NCI-H748 (cell line): ENCODE measurements at regions not wholly inside any gene's neighbourhood (a gene's known extent, or its start where the extent isn't known, plus 50 kb on each side); places are given as distances from the start of the nearest gene placed in this dataset.
A peak's percentile ranks its signal among the peaks of the same experiment; 100 is the strongest.

Source experiments
- DNase-seq: peaks from one replicate; lab custom pipeline; 2025; ENCODE audit not compliant: unreplicated experiment; lab: John Stamatoyannopoulos, UW

- DNase-seq = no peak
Measured at GRCh38 chr18:77896586-77897252, 647.1 kb downstream of the GALR1 start.

DNA sequence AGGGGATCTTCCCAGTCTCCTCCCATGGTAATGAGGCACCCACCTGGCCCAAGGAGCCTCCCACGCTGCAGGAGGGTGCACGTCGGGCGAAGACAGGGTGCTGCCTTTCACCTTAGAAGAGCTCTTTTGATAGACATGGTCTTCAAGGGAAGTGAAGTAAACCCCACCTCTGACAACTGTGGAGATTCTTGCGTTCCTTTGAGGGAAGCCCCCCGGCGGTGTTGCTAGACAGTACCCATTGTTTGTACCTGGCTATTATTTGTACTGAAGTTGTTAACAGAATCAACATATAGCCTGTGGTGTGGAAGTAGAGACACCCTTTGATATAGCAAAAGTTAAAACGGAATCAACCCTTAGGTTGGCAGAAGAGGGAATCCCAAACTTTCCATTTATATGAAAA is 648.0 kb downstream of the GALR1 start:
- peak; percentile 73 for DNase-seq

DNA sequence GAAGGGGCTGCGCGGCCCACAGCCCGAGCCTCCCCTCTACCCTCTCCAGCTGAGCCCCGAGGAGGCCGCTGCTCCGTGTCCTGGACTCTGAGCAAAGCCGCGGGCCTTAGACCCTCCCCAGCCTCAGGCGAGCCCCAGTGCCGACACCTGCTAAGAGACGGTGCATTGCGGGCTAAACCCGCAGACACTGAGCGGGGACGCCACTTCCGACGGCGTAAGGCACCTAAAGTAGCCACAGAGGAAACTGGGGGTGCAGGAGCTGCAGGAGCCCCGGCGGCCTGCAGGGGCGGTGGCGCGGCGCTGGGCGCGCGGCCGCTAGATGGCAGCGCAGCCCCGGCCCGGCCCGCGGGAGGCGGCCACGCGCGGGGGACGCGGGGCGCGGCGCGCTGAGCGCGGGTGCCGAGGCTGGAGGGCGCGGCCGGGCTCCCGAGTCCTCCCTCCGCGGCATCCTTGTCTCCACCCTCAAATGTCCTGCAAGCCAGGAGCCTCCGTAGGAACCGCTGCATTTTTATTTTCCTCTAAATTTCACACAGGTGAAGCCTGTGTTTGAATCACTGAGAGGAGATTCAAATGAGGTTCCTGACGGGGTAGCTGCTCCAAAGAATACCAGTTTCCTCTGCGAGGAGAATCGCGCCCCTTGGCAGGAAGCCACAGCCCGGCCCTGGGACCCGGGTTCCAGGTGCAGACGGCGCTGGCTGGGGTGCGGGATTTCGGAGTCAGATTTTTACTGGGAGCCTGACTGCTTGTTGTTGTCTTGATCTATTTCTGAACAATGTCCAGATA is 650.5 kb downstream of the GALR1 start:
- DNase-seq = peak; percentile 86

GRCh38 chr18:77905011-77905410 is 655.4 kb downstream of the GALR1 start:
- DNase-seq = no peak

DNA sequence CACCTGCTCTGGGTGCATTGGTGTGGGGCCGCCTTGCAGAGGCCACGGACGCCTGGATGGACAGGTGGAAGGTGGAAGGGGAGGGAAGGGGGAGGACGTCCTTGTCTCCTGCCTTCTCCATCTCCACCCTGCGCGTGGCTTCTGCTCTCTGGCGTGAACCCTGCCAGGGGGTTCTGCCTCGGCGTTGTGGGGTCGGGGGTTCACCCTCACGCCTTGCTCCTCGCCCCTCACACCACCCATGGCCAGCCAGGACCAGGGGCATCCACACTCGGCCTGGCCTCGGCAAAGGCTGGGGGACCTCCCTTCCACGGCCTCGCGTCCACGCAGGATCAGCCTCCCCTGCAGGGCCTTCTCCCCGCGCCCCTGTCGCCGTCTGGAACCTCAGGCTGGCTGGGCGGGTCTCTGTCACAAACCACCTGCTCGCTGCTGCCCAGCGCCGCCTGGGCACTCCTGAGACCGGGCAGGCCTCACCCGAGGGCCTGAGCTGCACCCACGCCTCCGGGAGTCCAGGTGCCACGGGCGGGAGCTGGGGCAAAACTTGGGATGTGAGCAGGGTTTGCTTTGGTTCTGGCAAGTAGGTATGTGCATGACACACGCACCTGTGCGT is 655.9 kb downstream of the GALR1 start:
- DNase-seq = no peak

DNA sequence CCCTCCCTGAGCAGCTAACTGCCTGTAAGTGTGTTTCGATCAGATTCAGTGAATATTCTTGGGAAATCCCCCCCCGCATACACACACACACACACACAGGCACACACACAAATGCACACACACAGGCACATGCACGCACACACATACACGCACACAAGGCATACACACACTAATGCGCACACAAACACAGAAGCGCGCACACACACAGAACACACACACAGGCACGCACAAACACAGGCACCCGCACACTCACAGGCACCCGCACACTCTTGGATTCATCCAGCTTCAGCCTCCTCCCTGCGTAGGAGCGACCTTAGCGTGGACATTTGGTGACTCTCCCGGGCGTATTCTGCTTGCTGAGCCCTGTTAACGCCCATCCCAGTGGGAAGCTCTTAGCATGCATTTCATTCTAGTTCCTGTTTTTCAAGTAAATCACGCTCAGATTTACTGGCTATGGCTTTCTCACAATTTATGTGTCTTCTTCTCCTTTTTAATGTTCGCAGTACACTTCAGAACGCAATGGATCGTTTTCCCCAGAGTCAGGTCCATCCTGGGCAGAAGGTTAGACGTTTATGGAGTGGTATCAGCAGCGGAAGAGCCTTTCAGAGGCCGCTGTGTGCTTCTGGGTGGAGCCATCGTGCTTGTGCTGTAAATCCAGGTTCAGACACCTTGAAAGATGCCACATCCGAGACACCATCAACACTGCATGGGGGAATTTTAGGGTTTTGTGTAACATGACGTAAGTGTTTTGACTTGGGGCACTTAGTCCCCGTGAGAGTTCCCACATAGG is 656.6 kb downstream of the GALR1 start:
- DNase-seq = peak; percentile 25

GRCh38 chr18:77910347-77910746 is 660.7 kb downstream of the GALR1 start:
- no peak for DNase-seq

- DNase-seq = peak; percentile 92
Measured at GRCh38 chr18:77911971-77912605, 662.4 kb downstream of the GALR1 start.

DNA sequence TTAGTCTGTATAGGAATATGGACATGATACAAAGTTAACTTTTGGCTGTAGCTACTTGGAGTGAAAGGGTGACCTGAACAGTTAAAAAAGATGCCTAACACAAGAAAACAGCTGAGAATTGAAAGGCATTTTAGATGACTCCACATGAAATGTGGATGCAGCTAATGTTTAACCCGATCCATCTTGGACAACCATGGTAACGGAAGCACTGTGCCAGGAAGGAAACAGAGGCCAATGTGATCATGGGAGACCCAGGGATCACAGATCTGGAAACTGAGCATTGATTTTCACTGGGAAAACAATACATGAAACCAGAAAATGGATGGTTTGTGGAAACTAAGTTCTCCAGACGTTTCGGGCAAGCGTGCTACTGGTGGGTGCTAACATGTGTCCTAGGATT is 669.1 kb downstream of the GALR1 start:
- no peak for DNase-seq

GRCh38 chr18:77919923-77920322 is 670.3 kb downstream of the GALR1 start:
- no peak for DNase-seq

- DNase-seq = no peak
Measured at GRCh38 chr18:77935342-77935741, 685.7 kb downstream of the GALR1 start.

DNA sequence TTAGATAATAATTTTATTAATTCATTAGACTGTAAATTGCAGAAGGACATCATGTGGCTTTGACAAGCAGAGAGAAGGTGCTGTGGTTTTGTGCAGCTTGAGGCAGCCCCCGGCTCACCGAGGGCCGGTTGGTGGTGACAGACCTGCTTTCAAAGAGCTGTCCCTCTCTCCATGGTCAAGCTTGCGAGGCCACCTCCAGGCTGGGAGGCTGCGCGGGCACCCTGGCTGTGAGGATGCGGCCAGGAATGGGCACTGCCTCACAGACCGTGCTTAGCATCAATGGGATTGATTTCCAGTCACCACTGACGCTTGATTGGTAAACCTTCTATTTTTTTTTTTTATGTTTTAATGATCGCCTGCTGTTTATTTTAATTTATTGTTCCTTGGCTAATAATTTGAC is 690.9 kb downstream of the GALR1 start:
- DNase-seq = no peak

DNA sequence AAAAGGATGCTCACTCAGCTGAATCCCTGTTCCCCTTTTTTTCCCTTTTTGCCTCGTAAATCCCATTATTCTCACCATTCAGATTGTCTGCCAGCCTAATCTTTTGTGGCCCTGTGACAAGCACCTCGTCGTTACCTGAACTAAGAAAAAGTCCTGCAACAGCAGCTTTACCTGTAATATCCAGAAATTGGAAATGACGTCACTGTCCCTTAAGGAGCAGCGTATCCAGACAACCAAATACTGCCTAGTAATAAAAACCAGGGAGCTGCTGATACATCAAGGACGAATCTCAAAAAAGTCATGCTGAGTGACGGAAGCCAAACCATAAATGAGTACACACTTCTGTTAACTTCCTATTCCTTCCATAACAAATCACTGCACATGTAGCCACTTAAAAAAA is 694.9 kb downstream of the GALR1 start:
- DNase-seq = no peak

- no peak for DNase-seq
Measured at GRCh38 chr18:77948567-77948966, 698.9 kb downstream of the GALR1 start.

DNA sequence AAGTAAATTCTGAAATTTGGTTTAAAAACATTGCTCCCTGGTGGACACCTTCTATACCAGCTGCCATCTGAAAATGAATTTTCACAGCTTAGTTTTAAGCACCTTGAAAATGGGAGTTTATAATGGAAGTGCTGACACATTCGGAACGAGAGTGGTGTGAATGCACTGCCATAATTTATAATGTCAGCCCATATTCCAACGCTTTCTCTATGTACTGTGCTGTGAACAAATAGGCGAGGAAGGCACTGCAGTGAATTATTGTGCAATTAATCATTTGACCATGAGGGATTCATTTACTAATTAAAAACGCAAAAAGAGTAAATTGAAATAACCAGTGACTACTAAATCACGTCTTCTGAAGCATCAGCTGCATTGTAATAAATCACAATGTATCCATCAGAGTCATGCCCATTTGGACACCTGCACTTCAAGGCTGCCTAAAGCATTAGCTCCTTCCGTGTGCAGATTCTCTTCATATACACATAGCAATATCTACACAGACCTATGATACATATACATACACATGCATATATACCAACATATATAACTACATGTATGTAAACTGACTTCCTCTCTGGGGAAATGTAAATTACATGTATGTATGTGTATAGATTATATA is 699.8 kb downstream of the GALR1 start:
- no peak for DNase-seq

DNA sequence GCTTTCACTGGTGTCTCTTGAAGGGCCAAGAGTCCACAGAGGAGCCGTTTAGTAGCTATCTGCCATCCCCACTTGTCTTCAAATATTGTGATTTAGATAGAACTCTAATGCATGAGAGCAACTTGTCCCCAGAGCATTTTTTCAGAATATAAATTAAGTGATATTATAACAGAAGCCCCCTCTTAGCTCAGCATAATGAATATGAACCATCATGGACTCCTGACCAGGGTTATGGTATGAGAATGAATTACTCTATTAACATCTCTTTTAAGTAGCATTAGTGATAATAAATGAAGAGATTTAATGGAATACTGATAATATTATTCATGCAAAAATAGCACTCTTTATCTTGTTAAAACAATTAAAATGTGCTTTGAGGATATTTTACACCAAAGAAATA is 709.6 kb downstream of the GALR1 start:
- no peak for DNase-seq

DNA sequence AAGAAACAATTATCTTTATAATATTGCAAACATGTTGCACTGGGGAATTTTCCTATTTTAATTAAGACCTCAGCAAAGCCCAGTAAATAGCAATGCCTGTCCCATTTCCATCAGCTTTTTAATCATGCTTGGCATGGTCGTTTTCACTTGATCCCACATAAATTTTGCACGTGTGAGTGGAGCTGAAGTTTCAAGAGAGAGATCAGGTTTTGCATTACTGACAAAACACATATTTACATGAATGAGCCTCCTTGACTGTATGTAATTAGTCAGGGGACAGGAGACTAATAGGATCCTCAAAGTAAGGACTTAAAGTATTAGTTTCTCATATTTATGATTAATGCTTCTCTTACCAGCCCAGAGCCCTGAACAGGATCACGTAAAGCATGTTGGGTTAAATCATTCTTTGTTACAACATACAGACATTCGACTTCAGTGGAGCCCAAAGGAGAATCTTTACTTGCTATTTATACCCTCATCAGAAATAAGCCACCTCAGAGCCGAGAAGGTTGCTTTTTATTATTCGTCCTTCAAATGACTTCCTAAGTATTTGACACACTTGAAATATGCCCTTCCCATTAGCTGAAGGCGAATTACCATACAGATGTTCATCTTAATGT is 711.3 kb downstream of the GALR1 start:
- no peak for DNase-seq

DNA sequence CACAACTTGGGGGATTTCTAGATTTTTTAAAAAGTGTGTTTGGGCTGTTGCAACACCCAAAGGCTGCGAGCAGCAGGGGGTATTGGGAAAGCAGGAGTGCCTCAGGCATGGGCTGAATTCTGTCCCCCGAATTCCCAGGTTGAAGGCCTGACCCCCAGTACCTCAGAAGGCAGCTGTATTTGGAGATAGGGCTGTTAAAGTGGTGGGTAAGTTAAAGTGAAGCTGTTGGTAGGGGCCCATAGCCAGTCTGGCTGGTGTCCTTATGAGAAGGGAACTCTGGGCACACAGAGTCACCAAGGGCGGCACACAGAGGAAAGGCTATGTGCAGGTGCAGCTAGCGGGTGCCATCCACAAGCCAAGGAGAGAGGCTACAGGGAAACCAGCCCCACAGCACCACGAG is 717.4 kb downstream of the GALR1 start:
- no peak for DNase-seq

DNA sequence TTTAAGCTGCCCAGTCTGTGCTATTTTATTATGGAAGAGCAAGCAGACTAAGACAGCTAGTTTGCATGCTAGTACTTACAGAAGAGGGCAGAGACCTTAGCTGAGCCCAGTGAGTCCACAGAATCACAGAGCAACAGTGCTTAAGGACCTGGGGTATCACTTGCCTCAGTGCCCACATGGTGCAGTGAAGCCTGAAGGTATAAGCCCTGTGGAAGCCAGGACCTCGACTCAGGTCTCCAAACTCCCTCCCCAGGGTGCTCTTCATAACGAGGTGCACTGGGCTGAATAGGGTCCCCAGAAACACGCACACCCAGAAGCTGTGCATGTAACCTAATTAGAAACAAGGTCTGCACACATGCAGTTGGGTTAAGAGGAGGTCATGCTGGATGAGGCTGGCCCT is 718.1 kb downstream of the GALR1 start:
- no peak for DNase-seq

GRCh38 chr18:77969972-77970371 is 720.3 kb downstream of the GALR1 start:
- DNase-seq = no peak
